ENCODE measurements at regions not wholly inside any gene's neighbourhood (a gene's known extent, or its start where the extent isn't known, plus 50 kb on each side); places are given as distances from the start of the nearest gene placed in this dataset.

- no peak for TF ChIP-seq ZNF462 (CRISPR knock-in tag; IDR thresholded peaks at IDR 0.05)
- no peak for TF ChIP-seq EZH2phosphoT487 (IDR thresholded peaks at IDR 0.05; ENCODE audit: unreplicated experiment)
- no peak for TF ChIP-seq EZH2 (IDR thresholded peaks at IDR 0.05; ENCODE audit: low read depth, unreplicated experiment)
- no peak for TF ChIP-seq NANOG (IDR thresholded peaks at IDR 0.05; ENCODE audit: borderline replicate concordance)
These were observed 554.6 kb upstream of the TNP1 start (continued) for GRCh38 chr2:217414429-217414828.

GRCh38 chr2:217413193-217413592, 553.3 kb upstream of the TNP1 start:
- ATAC-seq (no peak), DNase-seq (ENCODE audit: low spot score) (no peak)
- Histone ChIP-seq H3K27ac (ENCODE audit: low read depth) (no peak overlapping the region), H3F3A (replicated peaks; ENCODE audit: low read depth) (no peaks in the 10 kb centered on the region), H3K4me2 (no peak overlapping the region), H3K36me3 (ENCODE audit: insufficient read depth) (no peaks in the 10 kb centered on the region), H3K79me2 (replicated peaks; ENCODE audit: insufficient read depth) (no peaks in the 10 kb centered on the region), H2AFZ (no peak overlapping the region), H3K4me3 (no peak overlapping the region), H3K4me1 (ENCODE audit: insufficient read depth) (no peaks in the 10 kb centered on the region), H3K9me2 (ENCODE audit: insufficient read depth) (0 out of 2 replicates have a peak, but pooled peaks cover 6% of the 10 kb centered on the region), H4K20me1 (replicated peaks; ENCODE audit: insufficient read depth) (no peaks in the 10 kb centered on the region), H3K27me3 (ENCODE audit: insufficient read depth) (no peaks in the 10 kb centered on the region)
- no peaks in the 10 kb centered on the region for H3K36me3 Mint-ChIP-seq (ENCODE audit: low read depth)
- no peaks in the 10 kb centered on the region for H3K27me3 Mint-ChIP-seq (ENCODE audit: insufficient read depth, low read depth, poor library complexity)
- H3K27ac Mint-ChIP-seq: no peak overlapping the region
- H3K9me3 Mint-ChIP-seq: no peaks in the 10 kb centered on the region
- no peak overlapping the region for H3K4me3 Mint-ChIP-seq
- no peaks in the 10 kb centered on the region for H3K4me1 Mint-ChIP-seq
- TF ChIP-seq EZH2 (IDR thresholded peaks at IDR 0.05; ENCODE audit: low read depth, unreplicated experiment): no peak
- no peak for TF ChIP-seq REST (IDR thresholded peaks at IDR 0.05; ENCODE audit: unreplicated experiment)
- TF ChIP-seq STAT1 (IDR thresholded peaks at IDR 0.05; ENCODE audit: unreplicated experiment): no peak
- no peak for TF ChIP-seq ZNF114 (CRISPR knock-in tag; IDR thresholded peaks at IDR 0.05)
- TF ChIP-seq POLR2AphosphoS5 (IDR thresholded peaks at IDR 0.05; ENCODE audit: low read depth): no peak
- no peak for TF ChIP-seq NANOG (IDR thresholded peaks at IDR 0.05; ENCODE audit: borderline replicate concordance)
- no peak for TF ChIP-seq JUNB (IDR thresholded peaks at IDR 0.05; ENCODE audit: unreplicated experiment)
